ENCODE measurements at regions not wholly inside any gene's neighbourhood (a gene's known extent, or its start where the extent isn't known, plus 50 kb on each side); places are given as distances from the start of the nearest gene placed in this dataset.

GRCh38 chr5:33235304-33235703 lies 205.5 kb upstream of the TARS1 start:
- Histone ChIP-seq H3K4me1 (no peaks in the 10 kb centered on the region), H3K9ac (ENCODE audit: low read depth in 2 of 2, low read length in 2 of 2) (no peak overlapping the region), H3K4me3 (no peak overlapping the region), H3K27ac (no peak overlapping the region), H3K9me3 (no peaks in the 10 kb centered on the region), H3K36me3 (no peaks in the 10 kb centered on the region), H3K27me3 (no peaks in the 10 kb centered on the region)
- intact Hi-C loops (cut with DNase I), result no loop called here
- no peak for TF ChIP-seq CTCF (IDR thresholded peaks at IDR 0.05)
- no peak for DNase-seq

GRCh38 chr5:33235824-33236223 lies 204.9 kb upstream of the TARS1 start:
- H3K36me3 ChIP-seq, result no peaks in the 10 kb centered on the region
- DNase-seq, result no peak
- no peak overlapping the region for H3K9ac ChIP-seq (ENCODE audit: low read depth in 2 of 2, low read length in 2 of 2)
- no peaks in the 10 kb centered on the region for H3K4me1 ChIP-seq
- H3K9me3 ChIP-seq, result no peaks in the 10 kb centered on the region
- no peak overlapping the region for H3K27ac ChIP-seq
- no peak overlapping the region for H3K4me3 ChIP-seq
- no peak for TF ChIP-seq CTCF (IDR thresholded peaks at IDR 0.05)
- intact Hi-C loops (cut with DNase I), result no loop called here
- H3K27me3 ChIP-seq, result no peaks in the 10 kb centered on the region

DNA sequence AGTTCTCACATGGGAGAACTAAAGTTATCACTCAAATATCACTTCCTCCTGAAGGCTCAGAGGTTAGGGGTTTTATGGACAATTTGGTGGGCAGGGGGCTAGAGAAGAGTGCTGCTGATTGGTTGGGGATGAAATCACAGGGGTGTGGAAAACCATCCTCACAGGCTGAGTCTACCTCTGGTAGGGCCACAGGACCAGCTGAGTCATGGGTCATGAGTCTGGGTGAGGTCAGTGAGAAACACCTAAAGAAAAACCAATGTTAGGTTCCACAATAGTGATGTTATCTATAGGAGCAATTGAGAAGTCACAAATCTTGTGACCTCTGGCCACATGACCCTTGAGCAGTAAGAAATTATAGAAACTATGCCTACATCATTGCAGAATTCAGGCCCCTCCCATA lies 203.3 kb upstream of the TARS1 start:
- intact Hi-C loops (cut with DNase I), result no loop called here
- no peak overlapping the region for H3K9ac ChIP-seq (ENCODE audit: low read depth in 2 of 2, low read length in 2 of 2)
- H3K27ac ChIP-seq, result no peak overlapping the region
- no peak for TF ChIP-seq CTCF (IDR thresholded peaks at IDR 0.05)
- no peaks in the 10 kb centered on the region for H3K27me3 ChIP-seq
- no peak for DNase-seq
- H3K4me3 ChIP-seq, result no peak overlapping the region
- H3K9me3 ChIP-seq, result no peaks in the 10 kb centered on the region
- H3K36me3 ChIP-seq, result no peaks in the 10 kb centered on the region
- H3K4me1 ChIP-seq, result no peaks in the 10 kb centered on the region

DNA sequence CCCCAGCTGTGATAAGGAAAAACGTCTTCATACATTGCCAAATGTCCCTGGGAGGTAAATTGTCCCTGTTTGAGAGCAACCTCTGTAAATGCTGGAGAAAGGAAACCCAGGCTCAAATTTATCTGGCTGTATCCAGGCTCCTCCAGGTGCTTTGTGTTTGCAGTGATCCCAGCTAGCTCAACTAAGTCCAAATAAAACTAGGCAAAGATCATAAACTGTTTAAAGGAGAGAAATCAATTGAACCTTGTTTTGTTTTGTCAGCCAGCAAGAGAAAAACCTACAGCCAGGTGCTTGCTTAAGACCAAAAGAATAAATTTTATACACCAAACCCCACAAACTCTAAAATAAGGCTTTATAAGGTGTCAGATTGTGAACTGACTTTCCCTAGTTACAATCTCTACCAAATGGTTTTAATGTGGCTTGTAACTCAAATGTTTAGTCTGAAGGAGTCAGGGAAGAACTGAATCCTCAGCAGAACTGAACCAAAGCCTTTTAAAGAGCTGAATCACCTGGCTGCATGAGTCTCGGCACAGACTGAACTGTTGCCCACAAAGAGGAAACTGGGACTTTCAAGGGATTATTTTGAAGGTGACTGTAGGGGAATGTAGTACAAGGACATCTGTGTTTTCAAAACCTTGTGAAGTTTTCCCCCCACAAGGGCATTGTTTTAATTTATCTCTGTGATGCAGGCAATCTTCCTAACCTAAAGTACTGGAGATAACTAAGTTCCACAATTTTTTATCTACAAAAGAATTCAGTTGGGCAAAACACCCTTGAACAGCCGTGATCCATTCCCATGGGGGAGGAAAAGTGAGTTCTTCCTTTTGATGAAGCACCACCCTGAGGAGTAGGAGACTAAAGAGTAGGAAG lies 201.7 kb upstream of the TARS1 start:
- Histone ChIP-seq H3K9me3 (no peaks in the 10 kb centered on the region), H3K4me3 (no peak overlapping the region), H3K36me3 (no peaks in the 10 kb centered on the region), H3K4me1 (no peaks in the 10 kb centered on the region), H3K9ac (ENCODE audit: low read depth in 2 of 2, low read length in 2 of 2) (no peak overlapping the region), H3K27ac (no peak overlapping the region), H3K27me3 (no peaks in the 10 kb centered on the region)
- DNase-seq, result no peak
- intact Hi-C loops (cut with DNase I), result no loop called here
- no peak for TF ChIP-seq CTCF (IDR thresholded peaks at IDR 0.05)

GRCh38 chr5:33240558-33240957 lies 200.2 kb upstream of the TARS1 start:
- H3K27me3 ChIP-seq, result no peaks in the 10 kb centered on the region
- no peaks in the 10 kb centered on the region for H3K36me3 ChIP-seq
- no peaks in the 10 kb centered on the region for H3K9me3 ChIP-seq
- H3K27ac ChIP-seq, result no peak overlapping the region
- intact Hi-C loops (cut with DNase I), result no loop called here
- no peaks in the 10 kb centered on the region for H3K4me1 ChIP-seq
- no peak overlapping the region for H3K4me3 ChIP-seq
- no peak overlapping the region for H3K9ac ChIP-seq (ENCODE audit: low read depth in 2 of 2, low read length in 2 of 2)
- no peak for TF ChIP-seq CTCF (IDR thresholded peaks at IDR 0.05)
- DNase-seq, result no peak

Data from colonic mucosa (tissue), 4 donors.